HG02852 (cell line): ENCODE measurements at regions not wholly inside any gene's neighbourhood (a gene's known extent, or its start where the extent isn't known, plus 50 kb on each side); places are given as distances from the start of the nearest gene placed in this dataset.

ENCODE experiments used
- ATAC-seq: cut with Tn5 transposase; IDR thresholded peaks from one replicate; pipeline ENCODE4 v1.9.1; 2021; ENCODE audit warnings: mild to moderate bottlenecking, moderate library complexity; ENCODE audit not compliant: unreplicated experiment

GRCh38 chr12:17550011-17550410, 540.0 kb downstream of the RERGL start:
- ATAC-seq: no peak

- ATAC-seq: no peak
Measured at GRCh38 chr12:17540921-17541320, 549.1 kb downstream of the RERGL start.

GRCh38 chr12:17528394-17528793, 561.6 kb downstream of the RERGL start:
- ATAC-seq: no peak

GRCh38 chr12:17527021-17527420, 563.0 kb downstream of the RERGL start:
- no peak for ATAC-seq

GRCh38 chr12:17511369-17511768, 578.6 kb downstream of the RERGL start:
- no peak for ATAC-seq

- ATAC-seq: no peak
Measured at GRCh38 chr12:17507336-17507735, 582.7 kb downstream of the RERGL start.

- no peak for ATAC-seq
Measured at GRCh38 chr12:17503742-17504141, 586.3 kb downstream of the RERGL start.

- ATAC-seq: no peak
Measured at GRCh38 chr12:17489452-17489851, 600.5 kb downstream of the RERGL start.

- no peak for ATAC-seq
Measured at GRCh38 chr12:17478908-17479673, 610.9 kb downstream of the RERGL start.

- ATAC-seq: no peak
Measured at GRCh38 chr12:17470460-17470859, 619.5 kb downstream of the RERGL start.

GRCh38 chr12:17459214-17459613, 630.8 kb downstream of the RERGL start:
- ATAC-seq: no peak

GRCh38 chr12:17456486-17456885, 633.5 kb downstream of the RERGL start:
- ATAC-seq: no peak

GRCh38 chr12:17438141-17438540, 651.9 kb downstream of the RERGL start:
- no peak for ATAC-seq

GRCh38 chr12:17416748-17417147, 673.2 kb downstream of the RERGL start:
- ATAC-seq: no peak

- no peak for ATAC-seq
Measured at GRCh38 chr12:17414596-17414995, 675.4 kb downstream of the RERGL start.

- no peak for ATAC-seq
Measured at GRCh38 chr12:17411662-17412061, 678.3 kb downstream of the RERGL start.

GRCh38 chr12:17388679-17389078, 701.3 kb downstream of the RERGL start:
- no peak for ATAC-seq

- ATAC-seq: no peak
Measured at GRCh38 chr12:17383321-17383720, 706.7 kb downstream of the RERGL start.

GRCh38 chr12:17381211-17381610, 708.8 kb downstream of the RERGL start:
- ATAC-seq: no peak

- ATAC-seq: no peak
Measured at GRCh38 chr12:17372508-17372907, 717.5 kb downstream of the RERGL start.

- ATAC-seq: no peak
Measured at GRCh38 chr12:17371491-17372215, 718.3 kb downstream of the RERGL start.

- ATAC-seq: no peak
Measured at GRCh38 chr12:17370621-17371020, 719.4 kb downstream of the RERGL start.
